Endothelial cell (in vitro differentiated cells): ENCODE measurements at regions not wholly inside any gene's neighbourhood (a gene's known extent, or its start where the extent isn't known, plus 50 kb on each side); places are given as distances from the start of the nearest gene placed in this dataset.
"Not testable (repeated sequence)": the region's sequence is repeated elsewhere in the genome, so short reads cannot be mapped to it uniquely, and the experiment has no call there.

Experiments used
- DNase-seq: peaks from one replicate; pipeline ENCODE4 v3.0.0; 2021; ENCODE audit warnings: low spot score
- H3K27ac Mint-ChIP-seq: one replicate; pipeline ENCODE4 v1.8.0; 2021; ENCODE audit warnings: mixed read lengths, inconsistent platforms; ENCODE audit not compliant: unreplicated experiment
- H3K27me3 Mint-ChIP-seq: one replicate; pipeline ENCODE4 v1.8.0; 2021; ENCODE audit warnings: mild to moderate bottlenecking, moderate library complexity, mixed read lengths, inconsistent platforms; ENCODE audit not compliant: unreplicated experiment
- H3K36me3 Mint-ChIP-seq: one replicate; pipeline ENCODE4 v1.8.0; 2021; ENCODE audit warnings: mild to moderate bottlenecking, low read depth, mixed read lengths, inconsistent platforms; ENCODE audit not compliant: unreplicated experiment
- H3K4me1 Mint-ChIP-seq: one replicate; pipeline ENCODE4 v1.8.0; 2021; ENCODE audit warnings: mild to moderate bottlenecking, mixed read lengths, inconsistent platforms; ENCODE audit not compliant: unreplicated experiment
- H3K4me3 Mint-ChIP-seq: one replicate; pipeline ENCODE4 v1.8.0; 2021; ENCODE audit warnings: mild to moderate bottlenecking, mixed read lengths, inconsistent platforms; ENCODE audit not compliant: unreplicated experiment
- H3K9me3 Mint-ChIP-seq: one replicate; pipeline ENCODE4 v1.8.0; 2021; ENCODE audit warnings: mixed read lengths, inconsistent platforms; ENCODE audit not compliant: unreplicated experiment
- CTCF ChIP-seq: fragments of 200-600 bp; sonication (generic); IDR thresholded peaks from one replicate; pipeline ENCODE4 v1.5.0; 2021; ENCODE audit warnings: antibody characterized with exemption; ENCODE audit not compliant: unreplicated experiment

GRCh38 chr2:22981785-22982184 is 403.2 kb upstream of the KLHL29 start:
- no peaks in the 10 kb centered on the region for H3K36me3 Mint-ChIP-seq
- H3K4me1 Mint-ChIP-seq: no peaks in the 10 kb centered on the region
- no peak for DNase-seq
- no peak overlapping the region for H3K27ac Mint-ChIP-seq
- TF ChIP-seq CTCF: no peak
- H3K9me3 Mint-ChIP-seq: no peaks in the 10 kb centered on the region
- no peaks in the 10 kb centered on the region for H3K27me3 Mint-ChIP-seq
- H3K4me3 Mint-ChIP-seq: no peak overlapping the region

GRCh38 chr2:22984152-22984551 is 400.8 kb upstream of the KLHL29 start:
- H3K9me3 Mint-ChIP-seq: not testable (repeated sequence)

GRCh38 chr2:22990246-22990645 is 394.7 kb upstream of the KLHL29 start:
- Mint-ChIP-seq H3K27me3 (no peaks in the 10 kb centered on the region), H3K36me3 (no peaks in the 10 kb centered on the region), H3K4me1 (peaks cover 11% of the 10 kb centered on the region), H3K27ac (no peak overlapping the region), H3K4me3 (no peak overlapping the region), H3K9me3 (no peaks in the 10 kb centered on the region)
- TF ChIP-seq CTCF: no peak
- no peak for DNase-seq

More at GRCh38 chr2:22984152-22984551, 400.8 kb upstream of the KLHL29 start:
- not testable (repeated sequence) for H3K36me3 Mint-ChIP-seq, H3K27me3 Mint-ChIP-seq, H3K27ac Mint-ChIP-seq, H3K4me1 Mint-ChIP-seq, H3K4me3 Mint-ChIP-seq, DNase-seq

- Mint-ChIP-seq H3K4me1 (peaks cover 11% of the 10 kb centered on the region), H3K9me3 (no peaks in the 10 kb centered on the region), H3K27me3 (no peaks in the 10 kb centered on the region), H3K4me3 (no peak overlapping the region), H3K27ac (no peak overlapping the region), H3K36me3 (no peaks in the 10 kb centered on the region)
- DNase-seq: no peak
- TF ChIP-seq CTCF: no peak
Measured at GRCh38 chr2:22991844-22992243, 393.1 kb upstream of the KLHL29 start.

GRCh38 chr2:22992441-22992840 is 392.5 kb upstream of the KLHL29 start:
- Mint-ChIP-seq H3K4me1 (peaks cover 11% of the 10 kb centered on the region), H3K9me3 (no peaks in the 10 kb centered on the region), H3K27ac (no peak overlapping the region), H3K36me3 (no peaks in the 10 kb centered on the region), H3K4me3 (no peak overlapping the region), H3K27me3 (no peaks in the 10 kb centered on the region)
- DNase-seq: no peak
- no peak for TF ChIP-seq CTCF

- Mint-ChIP-seq H3K27ac (no peak overlapping the region), H3K9me3 (no peaks in the 10 kb centered on the region), H3K4me1 (peaks cover 15% of the 10 kb centered on the region), H3K4me3 (no peak overlapping the region), H3K27me3 (no peaks in the 10 kb centered on the region), H3K36me3 (no peaks in the 10 kb centered on the region)
- TF ChIP-seq CTCF: no peak
- DNase-seq: no peak
Measured at GRCh38 chr2:22993250-22993649, 391.7 kb upstream of the KLHL29 start.
